ENCODE measurements at regions not wholly inside any gene's neighbourhood (a gene's known extent, or its start where the extent isn't known, plus 50 kb on each side); places are given as distances from the start of the nearest gene placed in this dataset.

- ATAC-seq (no peak), DNase-seq (ENCODE audit: low read depth, low spot score) (no peak)
- BruUV-seq (replicated peaks), result no TSS peak
- in situ Hi-C loops (cut with HindIII; ENCODE audit: low pct_unique_long_range_greater_than_20kb, low sequenced_read_pairs) (no loop called here), intact Hi-C loops (cut with micrococcal nuclease; ENCODE audit: unreplicated experiment) (no loop called here)
- Histone ChIP-seq H3K9me3 (ENCODE audit: control insufficient read depth, insufficient read depth, low read depth, low read length) (no peaks in the 10 kb centered on the region), H3K27ac (ENCODE audit: low read length) (no peak overlapping the region), H3K4me3 (ENCODE audit: low read depth in 2 of 2, low read length in 2 of 2) (no peak overlapping the region), H3K4me1 (ENCODE audit: control insufficient read depth, insufficient read depth, low read length) (no peaks in the 10 kb centered on the region), H3K27me3 (ENCODE audit: control insufficient read depth, insufficient read depth, low read length) (no peaks in the 10 kb centered on the region), H3K36me3 (ENCODE audit: control insufficient read depth, insufficient read depth, low read length) (no peaks in the 10 kb centered on the region)
- POLR2A ChIA-PET, result no interaction called here
- TF ChIP-seq TCF7L2 (IDR thresholded peaks at IDR 0.05; ENCODE audit: low read depth, low read length) (no peak), REST (IDR thresholded peaks at IDR 0.05; ENCODE audit: insufficient read depth in 1 of 2, low read depth in 2 of 2, low read length in 1 of 2) (no peak), POLR2AphosphoS5 (IDR thresholded peaks at IDR 0.05; ENCODE audit: low read depth, low read length) (no peak), CTCF (IDR thresholded peaks at IDR 0.05) (no peak), SIN3A (IDR thresholded peaks at IDR 0.05; ENCODE audit: borderline replicate concordance, insufficient read depth, low read depth, low read length) (no peak)
- CTCF ChIA-PET, result no interaction called here
Observed at GRCh38 chr4:64767547-64767946, 358.3 kb upstream of the TECRL start.

DNA sequence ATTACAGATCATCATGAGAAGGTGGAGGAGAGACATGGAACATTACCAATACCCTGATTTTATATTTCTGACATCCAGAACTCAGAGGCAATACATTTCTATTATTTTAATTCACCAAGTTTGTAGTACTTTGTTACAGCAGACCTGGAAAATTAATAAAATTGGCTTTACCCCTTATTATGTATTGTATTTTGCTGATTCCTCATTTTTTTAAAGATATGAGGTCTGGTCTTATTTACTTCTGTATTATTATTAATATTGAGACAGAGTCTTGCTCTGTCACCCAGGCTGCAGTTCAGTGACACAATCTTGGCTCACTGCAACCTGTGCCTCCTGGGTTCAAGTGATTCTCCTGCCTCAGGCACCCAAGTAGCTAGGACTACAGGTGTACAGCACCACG is 357.3 kb upstream of the TECRL start:
- ChIA-PET POLR2A (no interaction called here), CTCF (no interaction called here)
- in situ Hi-C loops (cut with HindIII; ENCODE audit: low pct_unique_long_range_greater_than_20kb, low sequenced_read_pairs) (no loop called here), intact Hi-C loops (cut with micrococcal nuclease; ENCODE audit: unreplicated experiment) (no loop called here)
- Histone ChIP-seq H3K4me3 (ENCODE audit: low read depth in 2 of 2, low read length in 2 of 2) (no peak overlapping the region), H3K27ac (ENCODE audit: low read length) (no peak overlapping the region), H3K4me1 (ENCODE audit: control insufficient read depth, insufficient read depth, low read length) (no peaks in the 10 kb centered on the region), H3K36me3 (ENCODE audit: control insufficient read depth, insufficient read depth, low read length) (no peaks in the 10 kb centered on the region), H3K9me3 (ENCODE audit: control insufficient read depth, insufficient read depth, low read depth, low read length) (no peaks in the 10 kb centered on the region), H3K27me3 (ENCODE audit: control insufficient read depth, insufficient read depth, low read length) (no peaks in the 10 kb centered on the region)
- TF ChIP-seq CTCF (IDR thresholded peaks at IDR 0.05), result no peak
- no peak for TF ChIP-seq SIN3A (IDR thresholded peaks at IDR 0.05; ENCODE audit: borderline replicate concordance, insufficient read depth, low read depth, low read length)
- TF ChIP-seq TCF7L2 (IDR thresholded peaks at IDR 0.05; ENCODE audit: low read depth, low read length), result no peak
- no peak for TF ChIP-seq REST (IDR thresholded peaks at IDR 0.05; ENCODE audit: insufficient read depth in 1 of 2, low read depth in 2 of 2, low read length in 1 of 2)
- no peak for TF ChIP-seq POLR2AphosphoS5 (IDR thresholded peaks at IDR 0.05; ENCODE audit: low read depth, low read length)
- ATAC-seq, result no peak
- BruUV-seq (replicated peaks), result no TSS peak
- no peak for DNase-seq (ENCODE audit: low read depth, low spot score)

All from Panc1 (cell line).